PFSK-1 (cell line): ENCODE measurements at regions not wholly inside any gene's neighbourhood (a gene's known extent, or its start where the extent isn't known, plus 50 kb on each side); places are given as distances from the start of the nearest gene placed in this dataset.

Experiments
- POLR2AphosphoS5 ChIP-seq: IDR thresholded peaks from 2 replicates; pipeline ENCODE4 v1.6.1; 2012; ENCODE audit warnings: low read depth, mild to moderate bottlenecking, control low read depth, low read length, moderate library complexity
- SIN3A ChIP-seq: IDR thresholded peaks from 2 replicates; pipeline ENCODE4 v1.6.1; 2012; ENCODE audit warnings: mild to moderate bottlenecking, low read length, moderate library complexity, borderline replicate concordance; ENCODE audit not compliant: insufficient read depth

DNA sequence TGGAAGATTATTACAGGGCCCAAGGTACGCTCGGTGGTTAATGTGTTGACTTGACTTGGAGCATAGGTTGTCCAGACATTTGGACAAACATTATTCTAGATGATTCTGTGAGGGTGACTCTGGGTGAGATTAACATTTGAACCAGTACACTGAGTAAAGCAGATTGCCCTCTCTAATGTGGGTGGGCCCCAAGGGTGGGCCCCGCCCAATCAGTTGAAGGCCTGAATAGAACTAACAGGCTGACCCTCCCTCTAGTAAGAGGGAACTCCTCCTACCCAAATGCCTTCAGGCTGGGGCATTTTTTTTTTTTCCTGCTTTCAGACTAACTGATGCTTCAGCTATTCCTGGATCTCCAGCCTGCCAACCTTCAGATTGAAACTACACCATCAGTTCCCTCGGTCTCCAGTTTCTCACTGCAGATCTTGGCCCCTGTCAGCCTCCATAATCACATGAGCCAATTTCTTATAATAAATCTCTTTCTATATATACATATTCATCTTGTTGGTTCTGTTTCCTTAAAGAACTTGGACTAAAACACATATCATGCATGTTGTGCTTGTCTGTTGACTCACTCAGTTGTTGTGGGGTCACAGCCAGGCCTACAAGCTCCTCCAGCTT, 338.1 kb upstream of the BRINP1 start:
- no peak for TF ChIP-seq SIN3A
- TF ChIP-seq POLR2AphosphoS5, result no peak
